ENCODE measurements at regions not wholly inside any gene's neighbourhood (a gene's known extent, or its start where the extent isn't known, plus 50 kb on each side); places are given as distances from the start of the nearest gene placed in this dataset.

GRCh38 chr12:92369636-92370035 is 224.0 kb upstream of the BTG1 start:
- Mint-ChIP-seq H3K9me3 (no peaks in the 10 kb centered on the region), H3K4me3 (no peak overlapping the region), H3K27me3 (ENCODE audit: insufficient read depth) (no peaks in the 10 kb centered on the region), H3K27ac (peak overlapping the region; percentile 45), H3K4me1 (ENCODE audit: low read depth) (peaks cover 36% of the 10 kb centered on the region), H3K36me3 (ENCODE audit: low read depth) (no peaks in the 10 kb centered on the region)
- no peak for TF ChIP-seq CTCF (IDR thresholded peaks at IDR 0.05)
- peak; percentile 94 for DNase-seq

- no peak for DNase-seq
These were observed 223.4 kb upstream of the BTG1 start for GRCh38 chr12:92369056-92369455.

GRCh38 chr12:92365836-92366235 is 220.2 kb upstream of the BTG1 start:
- Mint-ChIP-seq H3K4me1 (ENCODE audit: low read depth) (peaks cover 60% of the 10 kb centered on the region), H3K36me3 (ENCODE audit: low read depth) (no peaks in the 10 kb centered on the region), H3K27me3 (ENCODE audit: insufficient read depth) (no peaks in the 10 kb centered on the region), H3K9me3 (no peaks in the 10 kb centered on the region), H3K27ac (no peak overlapping the region), H3K4me3 (no peak overlapping the region)
- no peak for DNase-seq
- TF ChIP-seq CTCF (IDR thresholded peaks at IDR 0.05): no peak

More at GRCh38 chr12:92369056-92369455, 223.4 kb upstream of the BTG1 start:
- Mint-ChIP-seq H3K27me3 (ENCODE audit: insufficient read depth) (no peaks in the 10 kb centered on the region), H3K9me3 (no peaks in the 10 kb centered on the region), H3K4me1 (ENCODE audit: low read depth) (peaks cover 40% of the 10 kb centered on the region), H3K4me3 (peak overlapping the region; percentile 29; the same call in 1 of the 2 replicates), H3K27ac (peak overlapping the region; percentile 45), H3K36me3 (ENCODE audit: low read depth) (no peaks in the 10 kb centered on the region)
- no peak for TF ChIP-seq CTCF (IDR thresholded peaks at IDR 0.05)

DNA sequence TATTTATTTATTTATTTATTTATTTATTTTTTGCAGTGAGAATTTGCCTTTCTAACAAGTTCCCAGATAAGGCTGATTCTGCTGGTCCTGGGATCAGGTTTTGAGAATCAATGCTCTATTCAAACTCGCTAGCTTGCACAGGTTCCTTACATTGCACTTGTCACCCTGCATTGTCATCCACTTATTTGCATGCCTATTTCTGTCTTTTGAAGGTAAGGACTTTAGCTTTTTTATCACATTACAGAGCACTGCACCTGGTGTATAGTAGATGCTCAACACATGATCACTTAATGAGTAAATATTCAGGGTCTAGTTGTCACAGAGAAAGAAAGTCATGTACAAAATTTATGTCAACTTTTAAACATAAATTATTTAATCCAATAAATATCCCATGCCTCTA is 219.7 kb upstream of the BTG1 start:
- H3K9me3 Mint-ChIP-seq: no peaks in the 10 kb centered on the region
- peaks cover 55% of the 10 kb centered on the region for H3K4me1 Mint-ChIP-seq (ENCODE audit: low read depth)
- H3K36me3 Mint-ChIP-seq (ENCODE audit: low read depth): no peaks in the 10 kb centered on the region
- H3K27ac Mint-ChIP-seq: no peak overlapping the region
- no peaks in the 10 kb centered on the region for H3K27me3 Mint-ChIP-seq (ENCODE audit: insufficient read depth)
- no peak for DNase-seq
- TF ChIP-seq CTCF (IDR thresholded peaks at IDR 0.05): no peak
- no peak overlapping the region for H3K4me3 Mint-ChIP-seq

- no peak for TF ChIP-seq CTCF (IDR thresholded peaks at IDR 0.05)
- peak; percentile 3 for DNase-seq
- Mint-ChIP-seq H3K36me3 (ENCODE audit: low read depth) (no peaks in the 10 kb centered on the region), H3K4me1 (ENCODE audit: low read depth) (peaks cover 36% of the 10 kb centered on the region), H3K4me3 (peak overlapping the region; percentile 59), H3K27ac (peak overlapping the region; percentile 71; the same call in 1 of the 2 replicates), H3K9me3 (no peaks in the 10 kb centered on the region), H3K27me3 (ENCODE audit: insufficient read depth) (no peaks in the 10 kb centered on the region)
These were observed 217.9 kb upstream of the BTG1 start for GRCh38 chr12:92363295-92364146.

Data from HFFc6 (cell line).